Neural cell (in vitro differentiated cells): ENCODE measurements at regions not wholly inside any gene's neighbourhood (a gene's known extent, or its start where the extent isn't known, plus 50 kb on each side); places are given as distances from the start of the nearest gene placed in this dataset.

ENCODE experiments used
- H2AFZ ChIP-seq: fragments of 200-600, 300-800 bp; sonication (generic), shearing (Covaris generic); 2 replicates; pipeline ENCODE4 v1.6.0; 2014; ENCODE audit warnings: low read depth, mild to moderate bottlenecking, antibody characterized with exemption, low read length, moderate library complexity
- H3F3A ChIP-seq: fragments of 200-600 bp; shearing (Covaris generic); 2 replicates; pipeline ENCODE4 v1.6.1; 2016; ENCODE audit warnings: mild to moderate bottlenecking, moderate library complexity, mixed read lengths, antibody characterized with exemption, low read length; ENCODE audit not compliant: insufficient read depth, poor library complexity, severe bottlenecking
- H3K27ac ChIP-seq: fragments of 200-600, 300-800 bp; sonication (generic), shearing (Covaris generic); 2 replicates; pipeline ENCODE4 v1.5.1; 2014; ENCODE audit warnings: mild to moderate bottlenecking, low read length, moderate library complexity
- H3K27me3 ChIP-seq: fragments of 300-800, 200-600 bp; sonication (generic), shearing (Covaris generic); 2 replicates; pipeline ENCODE4 v1.6.0; 2014; ENCODE audit warnings: mild to moderate bottlenecking, low read depth, low read length, moderate library complexity; ENCODE audit not compliant: insufficient read depth
- H3K36me3 ChIP-seq: fragments of 300-800, 200-600 bp; sonication (generic), shearing (Covaris generic); 2 replicates; pipeline ENCODE4 v1.5.1; 2014; ENCODE audit warnings: mild to moderate bottlenecking, antibody characterized with exemption, low read length, moderate library complexity; ENCODE audit not compliant: insufficient read depth
- H3K4me2 ChIP-seq: fragments of 300-800, 200-600 bp; sonication (generic), shearing (Covaris generic); 2 replicates; pipeline ENCODE4 v1.6.0; 2014; ENCODE audit warnings: mild to moderate bottlenecking, low read length
- H3K4me3 ChIP-seq: fragments of 300-800, 200-600 bp; sonication (generic), shearing (Covaris generic); 2 replicates; pipeline ENCODE4 v1.5.1; 2014; ENCODE audit warnings: mild to moderate bottlenecking, low read length, moderate library complexity
- H3K79me2 ChIP-seq: fragments of 200-600 bp; shearing (Covaris generic); replicated peaks from 2 replicates; pipeline ENCODE4 v1.6.0; 2014; ENCODE audit warnings: mild to moderate bottlenecking, low read length, moderate library complexity; ENCODE audit not compliant: insufficient read depth
- H3K9ac ChIP-seq: fragments of 300-800, 200-600 bp; sonication (generic), shearing (Covaris generic); 2 replicates; pipeline ENCODE4 v1.6.1; 2016; ENCODE audit warnings: mild to moderate bottlenecking, low read length, mixed read lengths
- H3K9me2 ChIP-seq: fragments of 200-600 bp; shearing (Covaris generic); 2 replicates; pipeline ENCODE4 v1.6.1; 2016; ENCODE audit warnings: mild to moderate bottlenecking, low read length, mixed read lengths; ENCODE audit not compliant: insufficient read depth
- H3K9me3 ChIP-seq: fragments of 200-600, 300-800 bp; sonication (generic), shearing (Covaris generic); 2 replicates; pipeline ENCODE4 v1.6.1; 2016; ENCODE audit warnings: mild to moderate bottlenecking, mixed run types, low read length, moderate library complexity, mixed read lengths
- H4K20me1 ChIP-seq: fragments of 200-600 bp; shearing (Covaris generic); 2 replicates; pipeline ENCODE4 v1.6.1; 2016; ENCODE audit warnings: mild to moderate bottlenecking, mixed run types; ENCODE audit not compliant: insufficient read depth
- CTCF ChIP-seq: fragments of 450-650 bp; IDR thresholded peaks from 2 replicates; pipeline ENCODE4 v1.5.1; 2014; ENCODE audit warnings: antibody characterized with exemption, mild to moderate bottlenecking, moderate library complexity; ENCODE audit not compliant: poor library complexity, severe bottlenecking
- EP300 ChIP-seq: fragments of 450-650 bp; conservative IDR thresholded peaks from 2 replicates; pipeline ENCODE4 v1.6.1; 2014; ENCODE audit warnings: antibody characterized with exemption, mild to moderate bottlenecking, moderate library complexity; ENCODE audit not compliant: poor library complexity, severe bottlenecking
- EZH2 ChIP-seq: fragments of 200-600, 300-800 bp; shearing (Covaris generic), sonication (generic); IDR thresholded peaks from 2 replicates; pipeline ENCODE4 v1.6.1; 2014; ENCODE audit warnings: antibody characterized with exemption, low read length, borderline replicate concordance, mild to moderate bottlenecking; ENCODE audit not compliant: insufficient read depth, poor library complexity, severe bottlenecking
- MXI1 ChIP-seq: fragments of 450-650 bp; conservative IDR thresholded peaks from 2 replicates; pipeline ENCODE4 v1.6.1; 2014; ENCODE audit warnings: antibody characterized with exemption, mild to moderate bottlenecking; ENCODE audit not compliant: poor library complexity, severe bottlenecking
- POLR2AphosphoS5 ChIP-seq: IDR thresholded peaks from 2 replicates; pipeline ENCODE4 v1.6.1; 2012
- RAD21 ChIP-seq: fragments of 450-650 bp; conservative IDR thresholded peaks from 2 replicates; pipeline ENCODE4 v1.6.1; 2014; ENCODE audit warnings: antibody characterized with exemption, mild to moderate bottlenecking, moderate library complexity
- REST ChIP-seq: IDR thresholded peaks from 2 replicates; pipeline ENCODE4 v1.6.1; 2012; ENCODE audit warnings: borderline replicate concordance
- SMC3 ChIP-seq: fragments of 450-650 bp; conservative IDR thresholded peaks from 2 replicates; pipeline ENCODE4 v1.6.1; 2014; ENCODE audit warnings: antibody characterized with exemption, mild to moderate bottlenecking, moderate library complexity; ENCODE audit not compliant: poor library complexity
- TAF1 ChIP-seq: IDR thresholded peaks from 2 replicates; pipeline ENCODE4 v1.6.1; 2012; ENCODE audit warnings: low read depth

GRCh38 chr1:9419369-9420041 is 119.8 kb upstream of the SLC25A33 start:
- H3K27me3 ChIP-seq, result no peaks in the 10 kb centered on the region
- TF ChIP-seq SMC3 (no peak), EZH2 (no peak), EP300 (no peak), POLR2AphosphoS5 (no peak), CTCF (no peak), RAD21 (no peak), TAF1 (no peak), MXI1 (no peak), REST (no peak)

GRCh38 chr1:9420835-9421532 is 118.3 kb upstream of the SLC25A33 start:
- Histone ChIP-seq H3K36me3 (no peaks in the 10 kb centered on the region), H3K4me3 (no peak overlapping the region), H3K27me3 (no peaks in the 10 kb centered on the region), H3K4me2 (no peak overlapping the region), H4K20me1 (no peaks in the 10 kb centered on the region), H3K9me2 (no peaks in the 10 kb centered on the region), H3K27ac (no peak overlapping the region), H2AFZ (no peak overlapping the region), H3K9me3 (no peaks in the 10 kb centered on the region), H3K79me2 (no peaks in the 10 kb centered on the region), H3F3A (no peaks in the 10 kb centered on the region), H3K9ac (no peak overlapping the region)
- TF ChIP-seq TAF1 (no peak), CTCF (no peak), REST (no peak), POLR2AphosphoS5 (no peak), MXI1 (no peak), EZH2 (no peak), SMC3 (no peak), EP300 (no peak), RAD21 (no peak)

More at GRCh38 chr1:9419369-9420041, 119.8 kb upstream of the SLC25A33 start:
- H3K9me2 ChIP-seq, result no peaks in the 10 kb centered on the region
- no peak overlapping the region for H2AFZ ChIP-seq
- H3F3A ChIP-seq, result no peaks in the 10 kb centered on the region
- no peaks in the 10 kb centered on the region for H3K36me3 ChIP-seq
- H3K4me3 ChIP-seq, result no peak overlapping the region
- no peaks in the 10 kb centered on the region for H3K79me2 ChIP-seq
- H3K9ac ChIP-seq, result no peak overlapping the region
- no peaks in the 10 kb centered on the region for H4K20me1 ChIP-seq
- no peak overlapping the region for H3K27ac ChIP-seq
- no peak overlapping the region for H3K4me2 ChIP-seq
- H3K9me3 ChIP-seq, result no peaks in the 10 kb centered on the region
